ENCODE measurements at regions not wholly inside any gene's neighbourhood (a gene's known extent, or its start where the extent isn't known, plus 50 kb on each side); places are given as distances from the start of the nearest gene placed in this dataset.
A peak's percentile ranks its signal among the peaks of the same experiment; 100 is the strongest.
"Not testable (repeated sequence)": the region's sequence is repeated elsewhere in the genome, so short reads cannot be mapped to it uniquely, and the experiment has no call there.

DNA sequence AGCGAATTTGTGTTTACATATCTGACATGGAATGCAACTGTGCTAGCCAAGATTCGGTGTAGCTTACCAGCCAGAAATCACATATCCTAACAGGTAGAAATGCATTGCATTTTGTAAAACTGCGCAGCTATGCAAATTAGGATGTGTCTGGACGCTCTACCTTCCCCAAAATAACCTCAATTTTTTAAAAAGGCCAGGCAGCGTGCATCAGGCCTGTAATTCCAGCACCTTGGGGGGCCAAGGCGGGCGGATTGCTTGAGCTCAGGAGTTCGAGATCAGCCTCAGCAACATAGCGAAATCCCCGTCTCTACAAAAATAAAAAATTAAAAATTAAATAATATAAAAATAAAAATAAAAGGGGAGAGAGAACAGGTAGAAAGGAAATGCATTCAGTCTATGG, 305.0 kb downstream of the TYW1 start:
- DNase-seq (ENCODE audit: low read depth), result no peak

DNA sequence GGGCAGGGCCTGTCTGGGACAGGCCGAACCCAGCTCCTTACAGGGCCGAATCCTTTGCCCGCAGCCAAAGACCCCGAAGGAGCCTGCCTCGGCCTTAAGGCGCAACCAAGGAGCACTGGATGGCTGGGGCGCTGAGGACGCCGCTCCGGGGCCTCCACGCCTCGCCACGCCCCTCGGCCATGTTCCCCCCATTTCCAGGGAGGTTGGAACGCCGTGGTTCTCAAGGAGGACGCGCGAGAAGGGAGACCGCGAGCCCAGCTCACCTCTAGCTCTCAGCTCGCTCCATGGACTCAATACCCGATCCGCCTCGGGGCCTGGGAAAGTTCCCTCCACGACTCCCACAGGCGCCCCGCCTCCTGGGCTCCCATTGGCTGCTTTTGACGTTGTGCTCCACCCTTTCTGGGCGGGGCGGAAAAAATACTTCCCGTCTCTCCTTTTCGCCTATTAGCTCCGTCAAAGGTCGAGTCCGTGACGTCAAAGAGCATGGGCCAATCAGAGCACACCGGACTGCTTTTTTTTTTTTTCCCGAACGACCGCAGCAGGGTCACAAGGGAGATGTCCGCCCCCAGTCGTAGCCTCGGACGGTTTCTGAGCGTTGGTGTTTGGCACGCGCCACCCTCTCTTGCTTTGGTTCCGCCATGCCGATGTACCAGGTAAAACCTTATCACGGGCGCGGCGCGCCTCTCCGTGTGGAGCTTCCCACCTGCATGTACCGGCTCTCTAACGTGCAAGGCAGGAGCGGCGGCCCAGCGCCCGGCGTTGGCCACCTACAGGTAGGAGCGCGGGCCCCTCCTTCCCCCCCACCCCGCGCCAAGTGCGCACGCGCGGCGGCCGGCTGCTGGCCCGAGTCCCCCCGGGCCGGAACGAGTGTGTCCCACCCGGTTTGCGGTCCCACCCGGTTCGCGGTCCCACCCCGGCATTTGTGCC, 305.7 kb downstream of the TYW1 start:
- peak; percentile 97 for DNase-seq (ENCODE audit: low read depth)

GRCh38 chr7:67304846-67305245, 308.2 kb downstream of the TYW1 start:
- not testable (repeated sequence) for DNase-seq (ENCODE audit: low read depth)

GRCh38 chr7:67306331-67306730, 309.7 kb downstream of the TYW1 start:
- no peak for DNase-seq (ENCODE audit: low read depth)

GRCh38 chr7:67309764-67310549, 313.3 kb downstream of the TYW1 start:
- DNase-seq (ENCODE audit: low read depth), result no peak

GRCh38 chr7:67311901-67312300, 315.3 kb downstream of the TYW1 start:
- DNase-seq (ENCODE audit: low read depth), result no peak

GRCh38 chr7:67313213-67313612, 316.6 kb downstream of the TYW1 start:
- no peak for DNase-seq (ENCODE audit: low read depth)

GRCh38 chr7:67316902-67317301, 320.3 kb downstream of the TYW1 start:
- not testable (repeated sequence) for DNase-seq (ENCODE audit: low read depth)

- not testable (repeated sequence) for DNase-seq (ENCODE audit: low read depth)
Observed at GRCh38 chr7:67328257-67328656, 331.6 kb downstream of the TYW1 start.

DNA sequence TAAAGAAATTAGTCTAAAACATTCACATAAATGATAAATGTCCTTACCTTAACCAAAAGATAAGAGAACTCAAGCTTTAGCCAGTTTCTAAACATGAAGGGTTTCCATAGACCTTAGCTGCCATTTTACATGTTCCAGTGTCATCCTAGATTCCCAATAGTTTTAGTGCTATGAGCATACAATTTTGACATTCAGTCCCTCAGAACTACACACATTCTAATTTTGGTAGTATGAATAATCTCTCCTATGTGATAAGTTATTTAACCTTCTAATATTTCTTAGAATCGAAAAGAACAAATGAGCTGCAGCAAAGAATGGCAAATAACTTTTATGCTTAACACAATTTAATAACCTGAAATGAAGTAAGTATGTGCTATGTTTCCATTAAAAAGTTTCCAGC, 338.5 kb downstream of the TYW1 start:
- DNase-seq (ENCODE audit: low read depth), result not testable (repeated sequence)

- not testable (repeated sequence) for DNase-seq (ENCODE audit: low read depth)
Observed at GRCh38 chr7:67335663-67336062, 339.0 kb downstream of the TYW1 start.

GRCh38 chr7:67338545-67338944, 341.9 kb downstream of the TYW1 start:
- not testable (repeated sequence) for DNase-seq (ENCODE audit: low read depth)

DNA sequence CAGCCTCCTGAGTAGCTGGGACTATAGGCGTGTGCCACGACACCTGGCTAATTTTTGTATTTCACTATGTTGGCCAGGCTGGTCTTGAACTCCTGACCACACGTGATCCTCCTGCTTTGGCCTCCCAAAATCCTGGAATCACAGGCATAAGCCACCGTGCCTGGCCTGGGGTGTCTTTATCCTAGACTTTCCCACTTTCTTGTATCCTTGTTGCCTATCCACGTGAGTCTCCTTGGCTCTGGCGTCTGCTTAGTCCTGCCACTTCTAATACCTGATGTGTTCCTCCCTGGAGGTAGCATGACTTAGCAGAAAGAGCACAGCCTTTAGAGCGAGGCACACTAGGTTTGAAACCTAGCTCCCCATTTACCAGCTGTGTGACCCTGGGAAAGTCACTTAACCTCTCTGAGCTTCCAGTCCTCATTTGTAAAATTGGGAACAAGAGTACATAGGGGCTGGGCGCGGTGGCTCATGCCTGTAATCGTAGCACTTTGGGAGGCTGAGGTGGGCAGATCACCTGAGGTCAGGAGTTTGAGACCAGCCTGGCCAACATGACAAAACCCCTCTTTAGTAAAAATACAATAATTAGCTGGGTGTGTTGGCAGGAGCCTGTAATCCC, 344.6 kb downstream of the TYW1 start:
- DNase-seq (ENCODE audit: low read depth), result no peak

DNA sequence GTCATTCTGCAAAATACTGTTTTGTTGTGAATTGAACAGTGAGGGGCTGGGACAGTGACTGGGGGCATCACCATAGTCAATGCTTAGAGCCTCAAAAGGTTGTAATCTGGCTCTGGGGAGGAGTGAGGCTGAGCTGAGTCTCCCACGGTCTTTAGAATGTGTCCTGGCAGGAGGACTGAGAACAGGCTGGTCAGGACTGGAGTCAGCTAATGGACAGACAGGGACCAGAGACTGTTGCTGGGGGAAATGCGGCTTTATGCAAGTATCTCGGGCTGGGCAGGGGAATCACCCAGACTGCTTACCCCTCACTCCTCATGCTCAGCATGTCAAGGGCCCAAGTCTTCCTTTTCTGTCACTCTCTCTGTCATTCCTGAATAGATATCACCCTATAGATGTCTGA, 346.5 kb downstream of the TYW1 start:
- DNase-seq (ENCODE audit: low read depth), result no peak

GRCh38 chr7:67343572-67343971, 346.9 kb downstream of the TYW1 start:
- no peak for DNase-seq (ENCODE audit: low read depth)

- no peak for DNase-seq (ENCODE audit: low read depth)
Observed at GRCh38 chr7:67344481-67345193, 348.0 kb downstream of the TYW1 start.

DNA sequence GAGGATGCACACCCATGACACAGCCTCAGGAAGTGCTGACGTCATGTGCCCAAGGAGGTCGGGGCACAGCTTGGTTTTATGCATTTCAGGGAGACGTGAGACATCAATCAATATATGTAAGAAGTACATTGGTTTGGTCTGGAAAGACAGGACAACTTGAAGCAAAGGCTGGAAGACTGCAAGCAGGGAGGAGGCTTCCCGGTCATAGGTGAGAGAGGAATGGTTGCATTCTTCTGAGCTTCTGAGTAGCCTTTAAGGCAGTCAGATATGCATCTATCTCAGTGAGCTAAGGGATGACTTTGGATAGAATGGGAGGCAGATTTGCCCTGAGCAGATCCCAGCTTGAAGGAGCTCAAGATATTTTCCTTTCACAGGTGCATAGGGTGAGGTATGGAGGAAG, 349.5 kb downstream of the TYW1 start:
- DNase-seq (ENCODE audit: low read depth), result no peak

- DNase-seq (ENCODE audit: low read depth), result no peak
Observed at GRCh38 chr7:67346876-67347275, 350.2 kb downstream of the TYW1 start.

DNA sequence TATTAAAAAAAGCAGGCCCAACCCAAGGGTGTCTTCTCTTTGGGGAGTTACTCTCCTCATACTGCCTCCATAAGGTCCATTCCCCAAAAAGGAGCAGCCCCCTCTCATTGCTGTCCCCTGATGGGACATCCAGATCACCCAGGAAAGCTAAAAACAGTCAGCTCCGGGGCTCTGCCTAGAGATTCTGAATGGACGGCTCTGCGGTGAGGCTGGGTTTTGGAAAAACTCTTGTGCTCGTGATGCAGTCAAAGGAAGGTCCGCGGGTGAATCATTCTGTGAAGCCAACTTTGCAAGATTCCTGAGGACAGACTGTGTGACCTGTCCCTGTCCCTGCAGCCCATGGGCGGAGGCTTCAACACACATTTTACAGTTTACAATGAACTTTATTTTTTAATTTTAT, 351.5 kb downstream of the TYW1 start:
- DNase-seq (ENCODE audit: low read depth), result no peak

- not testable (repeated sequence) for DNase-seq (ENCODE audit: low read depth)
Observed at GRCh38 chr7:67357653-67358052, 361.0 kb downstream of the TYW1 start.

DNA sequence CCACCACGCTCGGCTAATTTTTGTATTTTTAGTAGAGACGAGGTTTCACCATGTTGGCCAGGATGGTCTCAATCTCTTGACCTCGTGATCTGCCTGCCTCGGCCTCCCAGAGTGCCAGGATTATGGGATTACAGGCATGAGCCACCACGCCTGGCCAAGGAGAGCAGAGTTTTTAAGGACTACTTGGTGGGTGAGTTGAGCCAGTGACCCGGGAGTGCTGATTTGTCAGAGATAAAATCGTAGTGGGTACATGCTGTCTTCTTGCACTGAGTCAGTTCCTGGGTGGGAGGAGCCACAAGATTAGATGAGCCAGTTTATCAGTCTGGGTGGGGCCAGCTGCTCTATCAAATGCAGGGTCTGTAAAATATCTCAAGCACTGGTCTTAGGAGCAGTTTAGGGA, 361.7 kb downstream of the TYW1 start:
- not testable (repeated sequence) for DNase-seq (ENCODE audit: low read depth)

GRCh38 chr7:67358738-67359137, 362.1 kb downstream of the TYW1 start:
- DNase-seq (ENCODE audit: low read depth), result not testable (repeated sequence)

All from fibroblast of the conjunctiva (primary cell).